VCaP (cell line): ENCODE measurements at regions not wholly inside any gene's neighbourhood (a gene's known extent, or its start where the extent isn't known, plus 50 kb on each side); places are given as distances from the start of the nearest gene placed in this dataset.

ENCODE experiments used
- H3K27ac ChIP-seq: fragments of 450-650 bp; 2 replicates; pipeline ENCODE4 v1.5.1; 2017
- CTCF ChIP-seq: fragments of 450-650 bp; conservative IDR thresholded peaks from 2 replicates; pipeline ENCODE4 v1.5.1; 2017; ENCODE audit warnings: mild to moderate bottlenecking, moderate library complexity

- H3K27ac ChIP-seq = peak overlapping the region; percentile 66
- no peak for TF ChIP-seq CTCF
Measured at GRCh38 chr4:157838366-157838765, 334.5 kb downstream of the GASK1B start.

GRCh38 chr4:157837071-157837703 is 335.6 kb downstream of the GASK1B start:
- no peak for TF ChIP-seq CTCF
- peak overlapping the region; percentile 66 for H3K27ac ChIP-seq

- no peak for TF ChIP-seq CTCF
- H3K27ac ChIP-seq = peak overlapping the region; percentile 90
Measured at GRCh38 chr4:157832596-157832995, 340.2 kb downstream of the GASK1B start.

GRCh38 chr4:157824021-157824420 is 348.8 kb downstream of the GASK1B start:
- TF ChIP-seq CTCF = no peak
- no peak overlapping the region for H3K27ac ChIP-seq

GRCh38 chr4:157821814-157822213 is 351.0 kb downstream of the GASK1B start:
- H3K27ac ChIP-seq = no peak overlapping the region
- no peak for TF ChIP-seq CTCF

GRCh38 chr4:157819693-157820464 is 352.9 kb downstream of the GASK1B start:
- no peak overlapping the region for H3K27ac ChIP-seq
- TF ChIP-seq CTCF = no peak

GRCh38 chr4:157818946-157819692 is 353.7 kb downstream of the GASK1B start:
- no peak for TF ChIP-seq CTCF
- H3K27ac ChIP-seq = no peak overlapping the region
